ENCODE measurements at regions not wholly inside any gene's neighbourhood (a gene's known extent, or its start where the extent isn't known, plus 50 kb on each side); places are given as distances from the start of the nearest gene placed in this dataset.
A peak's percentile ranks its signal among the peaks of the same experiment; 100 is the strongest.
"Not testable (repeated sequence)": the region's sequence is repeated elsewhere in the genome, so short reads cannot be mapped to it uniquely, and the experiment has no call there.

DNA sequence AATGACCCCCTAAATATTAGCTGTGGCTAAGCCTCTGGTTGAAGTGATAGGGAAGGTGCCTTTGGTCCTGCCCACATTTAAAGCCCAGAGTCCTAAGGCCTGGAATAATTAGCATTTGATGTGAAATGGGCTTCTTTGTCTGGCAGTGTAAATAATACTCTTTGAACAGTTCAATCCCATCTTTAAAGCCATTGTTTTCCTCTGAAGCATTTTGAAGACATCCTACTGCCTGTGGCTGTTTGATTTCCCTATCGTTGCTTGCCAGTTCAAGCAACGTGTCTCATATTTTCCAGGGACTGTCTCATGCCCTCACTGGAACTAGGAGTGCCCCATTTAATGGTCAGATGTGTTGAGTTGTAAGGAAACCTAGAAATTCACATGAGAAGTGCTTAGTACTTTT lies 89.3 kb upstream of the BTN3A2 start:
- no peak for DNase-seq
- Histone ChIP-seq H3K4me2 (ENCODE audit: insufficient read depth, low read length) (peak overlapping the region; percentile 64), H3K36me3 (ENCODE audit: insufficient read depth, low read length) (peaks cover 4% of the 10 kb centered on the region; the same call in 1 of the 2 replicates)

DNA sequence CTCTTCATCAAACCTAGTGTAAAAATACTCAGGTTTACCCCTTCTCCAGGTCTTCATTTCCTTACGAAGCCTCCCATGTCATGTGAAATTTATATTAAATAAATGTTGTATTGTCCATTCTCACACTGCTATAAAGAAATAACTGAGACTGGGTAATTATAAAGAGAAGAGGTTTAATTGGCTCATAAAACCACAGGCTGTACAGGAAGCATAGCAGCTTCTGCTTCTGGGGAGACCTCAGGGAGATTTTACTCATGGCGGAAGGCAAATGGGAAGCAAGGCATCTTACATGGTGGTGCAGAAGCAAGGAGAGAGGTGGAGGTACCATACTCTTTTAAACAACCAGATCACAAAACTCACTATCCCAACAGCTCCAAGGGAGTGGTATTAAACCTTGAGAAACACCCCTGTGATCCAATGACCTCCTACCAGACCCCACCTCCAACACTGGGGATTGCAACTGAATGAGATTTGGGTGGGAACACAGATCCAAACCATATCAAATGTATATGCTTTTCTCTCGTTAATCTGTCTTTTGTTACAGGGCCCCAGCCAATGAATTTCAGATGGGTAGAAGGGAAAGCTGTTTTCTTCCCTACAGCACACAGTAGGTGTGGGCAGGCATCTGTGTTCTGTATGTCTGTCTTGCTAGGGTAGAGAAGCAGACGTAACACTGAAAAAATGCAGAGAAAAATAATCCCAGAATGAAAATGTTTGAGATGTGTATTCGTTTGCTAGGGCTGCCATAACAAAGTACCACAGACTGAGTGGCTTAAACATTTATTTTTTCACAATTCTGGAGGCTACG lies 88.0 kb upstream of the BTN3A2 start:
- H3K27me3 ChIP-seq (ENCODE audit: insufficient read depth, low read length, poor library complexity), result no peaks in the 10 kb centered on the region
- H2AFZ ChIP-seq (ENCODE audit: low read depth, low read length), result no peak overlapping the region
- TF ChIP-seq, protein P1, sequence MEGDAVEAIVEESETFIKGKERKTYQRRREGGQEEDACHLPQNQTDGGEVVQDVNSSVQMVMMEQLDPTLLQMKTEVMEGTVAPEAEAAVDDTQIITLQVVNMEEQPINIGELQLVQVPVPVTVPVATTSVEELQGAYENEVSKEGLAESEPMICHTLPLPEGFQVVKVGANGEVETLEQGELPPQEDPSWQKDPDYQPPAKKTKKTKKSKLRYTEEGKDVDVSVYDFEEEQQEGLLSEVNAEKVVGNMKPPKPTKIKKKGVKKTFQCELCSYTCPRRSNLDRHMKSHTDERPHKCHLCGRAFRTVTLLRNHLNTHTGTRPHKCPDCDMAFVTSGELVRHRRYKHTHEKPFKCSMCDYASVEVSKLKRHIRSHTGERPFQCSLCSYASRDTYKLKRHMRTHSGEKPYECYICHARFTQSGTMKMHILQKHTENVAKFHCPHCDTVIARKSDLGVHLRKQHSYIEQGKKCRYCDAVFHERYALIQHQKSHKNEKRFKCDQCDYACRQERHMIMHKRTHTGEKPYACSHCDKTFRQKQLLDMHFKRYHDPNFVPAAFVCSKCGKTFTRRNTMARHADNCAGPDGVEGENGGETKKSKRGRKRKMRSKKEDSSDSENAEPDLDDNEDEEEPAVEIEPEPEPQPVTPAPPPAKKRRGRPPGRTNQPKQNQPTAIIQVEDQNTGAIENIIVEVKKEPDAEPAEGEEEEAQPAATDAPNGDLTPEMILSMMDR (IDR thresholded peaks at IDR 0.05; ENCODE audit: borderline replicate concordance, extremely low read depth, low read length, poor library complexity, severe bottlenecking), result no peak
- TF ChIP-seq EZH2 (IDR thresholded peaks at IDR 0.05; ENCODE audit: borderline replicate concordance, low read depth, low read length, severe bottlenecking), result no peak
- H3K4me2 ChIP-seq (ENCODE audit: insufficient read depth, low read length), result no peak overlapping the region
- H3K9me3 ChIP-seq (ENCODE audit: insufficient read depth, low read length, severe bottlenecking), result no peaks in the 10 kb centered on the region
- H3K9ac ChIP-seq (ENCODE audit: low read depth, low read length), result no peak overlapping the region
- H3K79me2 ChIP-seq (ENCODE audit: insufficient read depth, low read length), result peaks cover 21% of the 10 kb centered on the region
- peak overlapping the region; percentile 26 for H3K27ac ChIP-seq (ENCODE audit: low read length)
- H4K20me1 ChIP-seq (ENCODE audit: insufficient read depth, low read length), result no peaks in the 10 kb centered on the region
- ATAC-seq (ENCODE audit: insufficient read depth, low read depth) (no peak), DNase-seq (no peak)
- H3K4me1 ChIP-seq (ENCODE audit: insufficient read depth, low read length), result peaks cover 40% of the 10 kb centered on the region
- no peak overlapping the region for H3K4me3 ChIP-seq (ENCODE audit: low read depth in 1 of 2, low read length in 2 of 2)
- no peaks in the 10 kb centered on the region; the same call in 1 of the 2 replicates for H3K36me3 ChIP-seq (ENCODE audit: insufficient read depth, low read length)

More for the DNA sequence above, 89.3 kb upstream of the BTN3A2 start:
- peaks cover 31% of the 10 kb centered on the region for H3K79me2 ChIP-seq (ENCODE audit: insufficient read depth, low read length)
- no peak overlapping the region for H3K4me3 ChIP-seq (ENCODE audit: low read depth in 1 of 2, low read length in 2 of 2)
- H3K27ac ChIP-seq (ENCODE audit: low read length), result peak overlapping the region; percentile 99
- H3K4me1 ChIP-seq (ENCODE audit: insufficient read depth, low read length), result peaks cover 31% of the 10 kb centered on the region
- no peaks in the 10 kb centered on the region for H3K27me3 ChIP-seq (ENCODE audit: insufficient read depth, low read length, poor library complexity)
- no peak for ATAC-seq (ENCODE audit: insufficient read depth, low read depth)
- H2AFZ ChIP-seq (ENCODE audit: low read depth, low read length), result no peak overlapping the region
- TF ChIP-seq, protein P1 (IDR thresholded peaks at IDR 0.05; ENCODE audit: borderline replicate concordance, extremely low read depth, low read length, poor library complexity, severe bottlenecking), result no peak
- TF ChIP-seq EZH2 (IDR thresholded peaks at IDR 0.05; ENCODE audit: borderline replicate concordance, low read depth, low read length, severe bottlenecking), result no peak
- peak overlapping the region; percentile 96 for H3K9ac ChIP-seq (ENCODE audit: low read depth, low read length)
- no peaks in the 10 kb centered on the region for H3K9me3 ChIP-seq (ENCODE audit: insufficient read depth, low read length, severe bottlenecking)
- H4K20me1 ChIP-seq (ENCODE audit: insufficient read depth, low read length), result peaks cover 4% of the 10 kb centered on the region

DNA sequence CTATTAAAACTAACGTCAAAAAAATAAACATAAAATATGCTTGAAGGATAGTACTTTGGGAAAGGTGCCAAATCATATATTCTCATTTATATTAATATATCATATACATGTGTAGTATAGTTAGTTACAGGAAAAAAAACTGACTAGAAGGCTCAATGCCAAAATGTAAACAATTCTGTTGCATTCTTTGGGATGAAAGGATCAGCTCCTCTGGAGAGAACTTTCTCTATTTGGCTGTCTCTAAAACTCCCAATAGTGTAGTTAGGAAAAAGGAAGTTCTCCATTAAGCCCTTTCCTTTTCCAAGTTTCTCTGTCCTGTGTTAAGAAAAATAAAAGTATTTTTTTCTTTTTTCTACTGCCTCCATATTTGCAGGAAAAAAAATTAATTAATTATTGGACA lies 86.5 kb upstream of the BTN3A2 start:
- no peak for TF ChIP-seq EZH2 (IDR thresholded peaks at IDR 0.05; ENCODE audit: borderline replicate concordance, low read depth, low read length, severe bottlenecking)
- TF ChIP-seq, protein P1 (IDR thresholded peaks at IDR 0.05; ENCODE audit: borderline replicate concordance, extremely low read depth, low read length, poor library complexity, severe bottlenecking), result no peak
- peaks cover 52% of the 10 kb centered on the region for H3K4me1 ChIP-seq (ENCODE audit: insufficient read depth, low read length)
- no peak overlapping the region for H3K27ac ChIP-seq (ENCODE audit: low read length)
- H3K27me3 ChIP-seq (ENCODE audit: insufficient read depth, low read length, poor library complexity), result no peaks in the 10 kb centered on the region
- H3K4me3 ChIP-seq (ENCODE audit: low read depth in 1 of 2, low read length in 2 of 2), result no peak overlapping the region
- no peak overlapping the region for H3K4me2 ChIP-seq (ENCODE audit: insufficient read depth, low read length)
- H3K9me3 ChIP-seq (ENCODE audit: insufficient read depth, low read length, severe bottlenecking), result no peaks in the 10 kb centered on the region
- peaks cover 11% of the 10 kb centered on the region; the same call in 1 of the 2 replicates for H3K79me2 ChIP-seq (ENCODE audit: insufficient read depth, low read length)
- no peaks in the 10 kb centered on the region for H4K20me1 ChIP-seq (ENCODE audit: insufficient read depth, low read length)
- no peak overlapping the region for H2AFZ ChIP-seq (ENCODE audit: low read depth, low read length)
- no peak overlapping the region for H3K9ac ChIP-seq (ENCODE audit: low read depth, low read length)
- ATAC-seq (ENCODE audit: insufficient read depth, low read depth), result no peak
- no peak for DNase-seq
- no peaks in the 10 kb centered on the region for H3K36me3 ChIP-seq (ENCODE audit: insufficient read depth, low read length)

GRCh38 chr6:26279371-26279770 lies 85.6 kb upstream of the BTN3A2 start:
- H3K9me3 ChIP-seq (ENCODE audit: insufficient read depth, low read length, severe bottlenecking); ATAC-seq (ENCODE audit: insufficient read depth, low read depth); H3K27me3 ChIP-seq (ENCODE audit: insufficient read depth, low read length, poor library complexity); H2AFZ ChIP-seq (ENCODE audit: low read depth, low read length); H3K36me3 ChIP-seq (ENCODE audit: insufficient read depth, low read length); H3K4me3 ChIP-seq (ENCODE audit: low read depth in 1 of 2, low read length in 2 of 2); DNase-seq; H4K20me1 ChIP-seq (ENCODE audit: insufficient read depth, low read length); H3K4me2 ChIP-seq (ENCODE audit: insufficient read depth, low read length); H3K9ac ChIP-seq (ENCODE audit: low read depth, low read length): not testable (repeated sequence)
- Histone ChIP-seq H3K79me2 (ENCODE audit: insufficient read depth, low read length) (peaks cover 10% of the 10 kb centered on the region; the same call in 1 of the 2 replicates), H3K27ac (ENCODE audit: low read length) (peak overlapping the region; percentile 46), H3K4me1 (ENCODE audit: insufficient read depth, low read length) (peaks cover 58% of the 10 kb centered on the region)
